Gastroesophageal sphincter (tissue), 3 donors: ENCODE measurements at regions not wholly inside any gene's neighbourhood (a gene's known extent, or its start where the extent isn't known, plus 50 kb on each side); places are given as distances from the start of the nearest gene placed in this dataset.

ENCODE experiments used
- POLR2A ChIP-seq, 2 donors: fragments of 450-650 bp; IDR thresholded peaks; one replicate each; pipeline ENCODE4 v1.6.1; 2017; ENCODE audit warnings: antibody characterized with exemption in 2 of 2, mild to moderate bottlenecking in 2 of 2, moderate library complexity in 1 of 2
- TF ChIP-seq, protein P1 (sequence below), 4 experiments: fragments of 200-600 bp in 2 of 4; fragments of 450-650 bp in 2 of 4; sonication (generic) in 1 of 4; IDR thresholded peaks; one replicate each; pipeline ENCODE4 v1.5.1; 2017 to 2019; ENCODE audit warnings: antibody characterized with exemption in 4 of 4, mild to moderate bottlenecking in 2 of 4, moderate library complexity in 2 of 4

DNA sequence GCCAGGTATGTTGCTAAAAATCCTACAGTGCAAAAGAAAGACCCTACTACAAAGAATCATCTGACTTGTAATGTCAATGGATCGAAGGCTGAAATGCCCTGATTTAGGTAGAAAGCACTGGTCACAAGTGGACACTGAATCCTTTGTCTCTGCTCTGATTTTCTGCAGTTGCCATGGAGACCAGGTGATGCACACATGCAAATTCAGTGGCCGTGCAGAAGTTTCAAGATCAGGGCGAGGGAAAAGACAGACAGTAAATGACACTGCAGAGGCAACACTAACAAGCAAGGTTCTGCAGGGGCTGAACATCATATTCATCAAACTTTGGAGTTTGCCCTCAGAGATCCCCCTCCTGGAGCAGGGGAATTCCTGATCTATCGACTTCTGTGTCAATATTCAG lies 370.3 kb upstream of the TMEM132C start:
- TF ChIP-seq, protein P1, sequence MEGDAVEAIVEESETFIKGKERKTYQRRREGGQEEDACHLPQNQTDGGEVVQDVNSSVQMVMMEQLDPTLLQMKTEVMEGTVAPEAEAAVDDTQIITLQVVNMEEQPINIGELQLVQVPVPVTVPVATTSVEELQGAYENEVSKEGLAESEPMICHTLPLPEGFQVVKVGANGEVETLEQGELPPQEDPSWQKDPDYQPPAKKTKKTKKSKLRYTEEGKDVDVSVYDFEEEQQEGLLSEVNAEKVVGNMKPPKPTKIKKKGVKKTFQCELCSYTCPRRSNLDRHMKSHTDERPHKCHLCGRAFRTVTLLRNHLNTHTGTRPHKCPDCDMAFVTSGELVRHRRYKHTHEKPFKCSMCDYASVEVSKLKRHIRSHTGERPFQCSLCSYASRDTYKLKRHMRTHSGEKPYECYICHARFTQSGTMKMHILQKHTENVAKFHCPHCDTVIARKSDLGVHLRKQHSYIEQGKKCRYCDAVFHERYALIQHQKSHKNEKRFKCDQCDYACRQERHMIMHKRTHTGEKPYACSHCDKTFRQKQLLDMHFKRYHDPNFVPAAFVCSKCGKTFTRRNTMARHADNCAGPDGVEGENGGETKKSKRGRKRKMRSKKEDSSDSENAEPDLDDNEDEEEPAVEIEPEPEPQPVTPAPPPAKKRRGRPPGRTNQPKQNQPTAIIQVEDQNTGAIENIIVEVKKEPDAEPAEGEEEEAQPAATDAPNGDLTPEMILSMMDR (IDR thresholded peaks at IDR 0.05): no peak
- no peak for TF ChIP-seq POLR2A (IDR thresholded peaks at IDR 0.05)
